PC-3 (cell line): ENCODE measurements at regions not wholly inside any gene's neighbourhood (a gene's known extent, or its start where the extent isn't known, plus 50 kb on each side); places are given as distances from the start of the nearest gene placed in this dataset.

Experiments
- ATAC-seq: fragments of 200-7000 bp; cut with Tn5 transposase; 2 replicates; pipeline ENCODE4 v1.9.1; 2020; ENCODE audit warnings: mild to moderate bottlenecking, moderate library complexity
- BruUV-seq: library from RNA; stranded (reverse); fragments of 400-500 nt; replicated peaks from 2 replicates; lab custom pipeline; 2021; lab: Mats Ljungman, UMichigan
- CTCF ChIA-PET: fragments of 300-600 bp; sonication (Branson Sonifier 250); formaldehyde crosslinking; loops from one replicate; lab custom pipeline; 2022; ENCODE audit warnings: antibody characterized with exemption; lab: Charles Lee
- POLR2A ChIA-PET: fragments of 300-600 bp; sonication (Branson Sonifier 250); formaldehyde crosslinking; loops from one replicate; lab custom pipeline; 2022; ENCODE audit warnings: antibody characterized with exemption; ENCODE audit not compliant: unreplicated experiment; lab: Charles Lee
- DNase-seq: peaks from one replicate; pipeline ENCODE4 v3.0.0-alpha.2; 2015
- H2AFZ ChIP-seq: fragments of 300-600 bp; sonication (generic); 2 replicates; pipeline ENCODE4 v1.6.0; 2016; ENCODE audit warnings: antibody characterized with exemption, low read length
- H3F3A ChIP-seq: fragments of 300-600 bp; sonication (generic); one replicate; pipeline ENCODE4 v1.6.0; 2017; ENCODE audit warnings: antibody characterized with exemption, low read length, control low read depth, mild to moderate bottlenecking; ENCODE audit not compliant: unreplicated experiment
- H3K27ac ChIP-seq: fragments of 300-600 bp; sonication (generic); 2 replicates; pipeline ENCODE4 v1.5.1; 2016; ENCODE audit warnings: mild to moderate bottlenecking, low read length
- H3K27me3 ChIP-seq: fragments of 300-600 bp; sonication (generic); 2 replicates; pipeline ENCODE4 v1.6.1; 2016; ENCODE audit warnings: low read length, mixed read lengths
- H3K36me3 ChIP-seq: fragments of 300-600 bp; sonication (generic); 2 replicates; pipeline ENCODE4 v1.6.1; 2016; ENCODE audit warnings: low read depth, mixed run types, low read length, mixed read lengths
- H3K4me1 ChIP-seq: fragments of 300-600 bp; sonication (generic); 2 replicates; pipeline ENCODE4 v1.5.1; 2016; ENCODE audit warnings: low read length; ENCODE audit not compliant: insufficient read depth
- H3K4me2 ChIP-seq: fragments of 300-600 bp; sonication (generic); 2 replicates; pipeline ENCODE4 v1.6.0; 2016; ENCODE audit warnings: low read length
- H3K4me3 ChIP-seq: fragments of 300-600 bp; sonication (generic); 2 replicates; pipeline ENCODE4 v1.5.1; 2016; ENCODE audit warnings: mild to moderate bottlenecking, low read length, mixed read lengths
- H3K79me2 ChIP-seq: fragments of 300-600 bp; sonication (generic); 2 replicates; pipeline ENCODE4 v1.6.1; 2017; ENCODE audit warnings: low read length, mixed read lengths
- H3K9ac ChIP-seq: fragments of 300-600 bp; sonication (generic); 2 replicates; pipeline ENCODE4 v1.6.0; 2016; ENCODE audit warnings: mild to moderate bottlenecking, low read length
- H3K9me2 ChIP-seq: fragments of 300-600 bp; sonication (generic); replicated peaks from 2 replicates; pipeline ENCODE4 v1.6.1; 2016; ENCODE audit warnings: mixed run types, low read length, mixed read lengths
- H3K9me3 ChIP-seq: fragments of 300-600 bp; sonication (generic); 2 replicates; pipeline ENCODE4 v1.6.1; 2016; ENCODE audit warnings: low read length, mixed read lengths
- H4K20me1 ChIP-seq: fragments of 300-600 bp; sonication (generic); 2 replicates; pipeline ENCODE4 v1.6.1; 2016; ENCODE audit warnings: low read length, mixed read lengths
- CTCF ChIP-seq: fragments of 300-600 bp; sonication (generic); conservative IDR thresholded peaks from 2 replicates; pipeline ENCODE4 v1.5.1; 2017; ENCODE audit warnings: antibody characterized with exemption, low read depth, mild to moderate bottlenecking, low read length
- EZH2 ChIP-seq: fragments of 300-600 bp; sonication (generic); IDR thresholded peaks from one replicate; pipeline ENCODE4 v1.6.1; 2017; ENCODE audit warnings: antibody characterized with exemption, mild to moderate bottlenecking, low read length; ENCODE audit not compliant: unreplicated experiment
- EZH2phosphoT487 ChIP-seq: fragments of 300-600 bp; sonication (generic); IDR thresholded peaks from 2 replicates; pipeline ENCODE4 v1.6.1; 2018; ENCODE audit warnings: mild to moderate bottlenecking, antibody characterized with exemption, low read length, borderline replicate concordance
- intact Hi-C: fragments of 100-400 bp; cut with micrococcal nuclease; formaldehyde crosslinking; loops from 2 replicates; pipeline ENCODE4 v1.9.0; 2023

- Histone ChIP-seq H3K9ac (no peak overlapping the region), H3K27me3 (no peaks in the 10 kb centered on the region), H3K36me3 (no peaks in the 10 kb centered on the region), H4K20me1 (no peaks in the 10 kb centered on the region), H3K79me2 (no peaks in the 10 kb centered on the region), H3K9me3 (no peaks in the 10 kb centered on the region), H3K4me1 (peaks cover 6% of the 10 kb centered on the region; the same call in 1 of the 2 replicates), H3K4me2 (no peak overlapping the region), H3K9me2 (no peaks in the 10 kb centered on the region), H2AFZ (no peak overlapping the region), H3K4me3 (no peak overlapping the region), H3K27ac (no peak overlapping the region), H3F3A (no peaks in the 10 kb centered on the region)
- ATAC-seq (no peak), DNase-seq (no peak)
- CTCF ChIA-PET = no interaction called here
- TF ChIP-seq EZH2 = no peak
- no peak for TF ChIP-seq CTCF
- no peak for TF ChIP-seq EZH2phosphoT487
- POLR2A ChIA-PET = no interaction called here
- no TSS peak for BruUV-seq
- intact Hi-C loops = no loop called here
Observed at GRCh38 chr2:118557016-118557415, 290.4 kb downstream of the EN1 start.

DNA sequence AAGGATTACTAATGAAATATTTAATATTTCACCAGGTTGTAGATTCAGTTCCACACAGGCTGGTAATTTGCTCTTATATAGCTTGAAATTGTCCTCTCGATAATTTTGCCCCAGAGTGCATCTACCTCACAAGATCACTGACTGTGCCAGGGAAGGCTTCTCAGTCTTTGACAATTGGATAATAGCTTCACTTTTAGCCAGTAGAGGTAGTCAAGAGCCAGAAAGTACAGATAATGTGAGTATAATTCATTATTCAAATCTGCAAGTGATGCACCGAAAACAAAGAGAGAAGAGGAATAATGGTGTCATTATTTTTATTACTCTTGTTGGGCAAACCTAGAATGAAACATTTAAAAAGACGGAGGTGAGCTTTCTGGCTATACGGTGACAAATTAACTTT is 292.8 kb downstream of the EN1 start:
- Histone ChIP-seq H3K4me2 (no peak overlapping the region), H4K20me1 (no peaks in the 10 kb centered on the region), H3K4me3 (no peak overlapping the region), H3K27me3 (no peaks in the 10 kb centered on the region), H3K79me2 (no peaks in the 10 kb centered on the region), H3K27ac (no peak overlapping the region), H3K9me2 (no peaks in the 10 kb centered on the region), H3K4me1 (peaks cover 6% of the 10 kb centered on the region; the same call in 1 of the 2 replicates), H2AFZ (no peak overlapping the region), H3K9me3 (no peaks in the 10 kb centered on the region), H3F3A (no peaks in the 10 kb centered on the region), H3K9ac (no peak overlapping the region), H3K36me3 (no peaks in the 10 kb centered on the region)
- ChIA-PET POLR2A (no interaction called here), CTCF (interaction anchor here (0.5 to 0.7 kb wide), 3 partner anchors 301 to 333 kb away, joined by 3 to 10 read pairs (median 6); no protein-coding TSS in a partner anchor)
- intact Hi-C loops = loop anchor here (1.0 kb wide), 1 partner anchor 301 kb away; no protein-coding TSS in a partner anchor
- BruUV-seq = no TSS peak
- ATAC-seq = peak; percentile 57
- peak; percentile 36 for DNase-seq
- TF ChIP-seq EZH2 (no peak), CTCF (peak; percentile 59)

DNA sequence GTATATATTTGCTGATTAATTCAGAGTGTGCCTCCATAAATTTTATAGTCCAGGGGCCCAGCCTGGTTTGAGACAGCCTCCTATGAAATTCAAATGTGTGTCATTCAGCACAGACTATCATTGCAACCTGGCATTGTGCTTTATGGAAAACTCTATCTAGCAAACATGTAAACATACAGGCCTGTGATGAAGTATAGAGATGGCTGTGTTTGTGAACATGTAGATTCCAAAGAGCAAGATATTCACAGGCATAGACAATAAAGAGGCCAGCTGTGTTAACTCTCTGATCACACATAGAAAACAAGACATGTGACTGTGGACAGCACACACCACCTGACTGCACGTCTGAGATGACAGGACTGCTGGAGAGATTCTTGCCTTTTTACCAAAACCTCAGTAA is 297.9 kb downstream of the EN1 start:
- TF ChIP-seq EZH2phosphoT487 = no peak
- TF ChIP-seq EZH2 = no peak
- no peak for TF ChIP-seq CTCF
- Histone ChIP-seq H2AFZ (no peak overlapping the region), H3K27ac (no peak overlapping the region), H3K4me3 (no peak overlapping the region), H3K4me1 (no peaks in the 10 kb centered on the region), H3F3A (no peaks in the 10 kb centered on the region), H3K9me2 (no peaks in the 10 kb centered on the region), H3K9ac (no peak overlapping the region), H3K9me3 (no peaks in the 10 kb centered on the region), H3K27me3 (peaks cover 8% of the 10 kb centered on the region; the same call in 1 of the 2 replicates), H4K20me1 (no peaks in the 10 kb centered on the region), H3K4me2 (no peak overlapping the region), H3K36me3 (no peaks in the 10 kb centered on the region), H3K79me2 (no peaks in the 10 kb centered on the region)
- ATAC-seq (no peak), DNase-seq (no peak)
- intact Hi-C loops = no loop called here
- BruUV-seq = no TSS peak
- CTCF ChIA-PET = no interaction called here
- POLR2A ChIA-PET = no interaction called here
